ENCODE measurements at regions not wholly inside any gene's neighbourhood (a gene's known extent, or its start where the extent isn't known, plus 50 kb on each side); places are given as distances from the start of the nearest gene placed in this dataset.
A peak's percentile ranks its signal among the peaks of the same experiment; 100 is the strongest.

- no peaks in the 10 kb centered on the region for H3K27me3 ChIP-seq (ENCODE audit: insufficient read depth, low read length, poor library complexity, severe bottlenecking)
- no peaks in the 10 kb centered on the region for H3K79me2 ChIP-seq (ENCODE audit: insufficient read depth, low read length)
- H3K9me2 ChIP-seq (replicated peaks; ENCODE audit: low read depth, low read length): no peaks in the 10 kb centered on the region
- no peaks in the 10 kb centered on the region for H4K20me1 ChIP-seq (ENCODE audit: insufficient read depth, low read length, poor library complexity, severe bottlenecking)
- H3K9ac ChIP-seq (ENCODE audit: low read depth, low read length, poor library complexity, severe bottlenecking): no peak overlapping the region
- H3K4me3 ChIP-seq (ENCODE audit: low read length, poor library complexity, severe bottlenecking): no peak overlapping the region
- H3F3A ChIP-seq (ENCODE audit: low read depth): no peaks in the 10 kb centered on the region
- TF ChIP-seq CTCF (conservative IDR thresholded peaks at IDR 0.05; ENCODE audit: low read length) (peak; percentile 87), EZH2phosphoT487 (IDR thresholded peaks at IDR 0.05; ENCODE audit: borderline replicate concordance) (no peak)
- no peaks in the 10 kb centered on the region for H3K9me3 ChIP-seq (ENCODE audit: insufficient read depth, low read depth, low read length)
- no peaks in the 10 kb centered on the region for H3K36me3 ChIP-seq (ENCODE audit: insufficient read depth, low read length)
- H3K4me1 ChIP-seq (ENCODE audit: insufficient read depth, low read length, poor library complexity, severe bottlenecking): peaks cover 8% of the 10 kb centered on the region
- no peak overlapping the region for H2AFZ ChIP-seq (ENCODE audit: low read length)
- H3K4me2 ChIP-seq (ENCODE audit: low read depth, low read length, poor library complexity, severe bottlenecking): no peak overlapping the region
These were observed 88.5 kb downstream of the DYNAP start for GRCh38 chr18:54679318-54680149.

- no peak overlapping the region for H3K4me3 ChIP-seq (ENCODE audit: low read length, poor library complexity, severe bottlenecking)
- no peaks in the 10 kb centered on the region for H3K9me3 ChIP-seq (ENCODE audit: insufficient read depth, low read depth, low read length)
- H3F3A ChIP-seq (ENCODE audit: low read depth): no peaks in the 10 kb centered on the region
- no peak for TF ChIP-seq EZH2phosphoT487 (IDR thresholded peaks at IDR 0.05; ENCODE audit: borderline replicate concordance)
- no peak for TF ChIP-seq CTCF (conservative IDR thresholded peaks at IDR 0.05; ENCODE audit: low read length)
- H3K27me3 ChIP-seq (ENCODE audit: insufficient read depth, low read length, poor library complexity, severe bottlenecking): no peaks in the 10 kb centered on the region
- H2AFZ ChIP-seq (ENCODE audit: low read length): no peak overlapping the region
- H3K9ac ChIP-seq (ENCODE audit: low read depth, low read length, poor library complexity, severe bottlenecking): no peak overlapping the region
- H3K4me1 ChIP-seq (ENCODE audit: insufficient read depth, low read length, poor library complexity, severe bottlenecking): peaks cover 14% of the 10 kb centered on the region
- no peaks in the 10 kb centered on the region for H4K20me1 ChIP-seq (ENCODE audit: insufficient read depth, low read length, poor library complexity, severe bottlenecking)
- no peaks in the 10 kb centered on the region for H3K36me3 ChIP-seq (ENCODE audit: insufficient read depth, low read length)
- H3K79me2 ChIP-seq (ENCODE audit: insufficient read depth, low read length): no peaks in the 10 kb centered on the region
- H3K4me2 ChIP-seq (ENCODE audit: low read depth, low read length, poor library complexity, severe bottlenecking): peak overlapping the region; percentile 6
- no peaks in the 10 kb centered on the region for H3K9me2 ChIP-seq (replicated peaks; ENCODE audit: low read depth, low read length)
These were observed 93.7 kb downstream of the DYNAP start for GRCh38 chr18:54684784-54685183.

- no peak overlapping the region for H3K9ac ChIP-seq (ENCODE audit: low read depth, low read length, poor library complexity, severe bottlenecking)
- no peak overlapping the region for H3K4me2 ChIP-seq (ENCODE audit: low read depth, low read length, poor library complexity, severe bottlenecking)
- no peaks in the 10 kb centered on the region for H3K36me3 ChIP-seq (ENCODE audit: insufficient read depth, low read length)
- peaks cover 7% of the 10 kb centered on the region for H3F3A ChIP-seq (ENCODE audit: low read depth)
- H3K4me1 ChIP-seq (ENCODE audit: insufficient read depth, low read length, poor library complexity, severe bottlenecking): peaks cover 37% of the 10 kb centered on the region
- H4K20me1 ChIP-seq (ENCODE audit: insufficient read depth, low read length, poor library complexity, severe bottlenecking): no peaks in the 10 kb centered on the region
- H2AFZ ChIP-seq (ENCODE audit: low read length): no peak overlapping the region
- no peaks in the 10 kb centered on the region for H3K9me2 ChIP-seq (replicated peaks; ENCODE audit: low read depth, low read length)
- TF ChIP-seq EZH2phosphoT487 (IDR thresholded peaks at IDR 0.05; ENCODE audit: borderline replicate concordance) (no peak), CTCF (conservative IDR thresholded peaks at IDR 0.05; ENCODE audit: low read length) (no peak)
- H3K27me3 ChIP-seq (ENCODE audit: insufficient read depth, low read length, poor library complexity, severe bottlenecking): no peaks in the 10 kb centered on the region
- H3K4me3 ChIP-seq (ENCODE audit: low read length, poor library complexity, severe bottlenecking): no peak overlapping the region
- H3K9me3 ChIP-seq (ENCODE audit: insufficient read depth, low read depth, low read length): no peaks in the 10 kb centered on the region
- no peaks in the 10 kb centered on the region for H3K79me2 ChIP-seq (ENCODE audit: insufficient read depth, low read length)
These were observed 98.3 kb downstream of the DYNAP start for GRCh38 chr18:54689319-54689718.
